ENCODE measurements at regions not wholly inside any gene's neighbourhood (a gene's known extent, or its start where the extent isn't known, plus 50 kb on each side); places are given as distances from the start of the nearest gene placed in this dataset.
A peak's percentile ranks its signal among the peaks of the same experiment; 100 is the strongest.

DNA sequence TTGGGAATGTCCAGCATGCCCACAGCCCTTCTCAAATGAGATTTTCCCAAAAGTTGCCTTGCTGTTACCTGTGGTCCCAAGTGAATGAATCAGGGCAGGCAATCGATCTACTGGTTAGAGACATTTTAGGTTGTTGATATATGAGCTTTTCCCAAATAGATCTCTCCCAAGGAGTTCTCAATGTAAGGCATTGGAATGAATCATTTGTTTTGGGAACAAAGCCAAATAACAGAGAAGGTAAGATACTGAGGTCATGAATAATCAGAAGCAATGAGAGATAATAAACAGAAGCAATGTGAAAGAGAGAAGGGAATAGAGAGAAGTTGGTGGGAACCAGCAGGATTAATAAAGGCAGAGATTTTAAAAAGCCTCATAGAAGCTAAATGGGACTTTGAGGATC, 93.6 kb upstream of the FER start:
- WGBS, 2 donors, result 65 to 75% methylated on average over 1 of the region's 1 CpG
- Histone ChIP-seq H3K36me3 (ENCODE audit: control insufficient read depth in 1 of 2, insufficient read depth in 2 of 2, low read length in 1 of 2) (no peaks in the 10 kb centered on the region), H3K4me1 (ENCODE audit: control insufficient read depth in 1 of 2, insufficient read depth in 2 of 2, low read length in 2 of 2) (no peaks in the 10 kb centered on the region), H3K27me3 (ENCODE audit: control insufficient read depth in 1 of 2, insufficient read depth in 2 of 2, low read length in 1 of 2) (no peaks in the 10 kb centered on the region), H3K27ac (ENCODE audit: low read depth in 1 of 2, low read length in 2 of 2) (no peak overlapping the region), H3K9me3 (ENCODE audit: control insufficient read depth, low read length) (no peaks in the 10 kb centered on the region), H3K4me3 (ENCODE audit: low read length in 2 of 2) (no peak overlapping the region)
- ATAC-seq (ENCODE audit: low FRiP score) (no peak), DNase-seq (no peak)
- intact Hi-C loops (cut with DNase I), result no loop called here

DNA sequence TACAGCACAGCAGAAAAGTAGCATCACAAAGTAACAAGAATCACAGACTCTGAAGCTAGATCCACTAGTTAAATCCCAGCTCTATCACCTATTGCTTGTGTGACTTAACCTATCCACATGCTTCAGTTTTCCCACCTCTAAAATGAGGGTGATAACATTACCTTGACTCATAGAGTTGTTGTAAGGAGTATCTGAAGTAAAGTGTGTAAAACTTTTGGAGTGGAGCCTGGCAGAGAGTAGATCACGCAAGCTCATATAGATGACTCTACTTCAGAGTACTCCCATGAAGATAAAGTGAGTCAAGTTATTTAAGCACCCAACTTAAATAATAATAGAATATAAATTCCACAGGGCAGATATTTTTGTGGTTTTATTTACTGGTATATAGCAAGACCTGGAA, 94.5 kb upstream of the FER start:
- intact Hi-C loops (cut with DNase I), result no loop called here
- H3K4me3 ChIP-seq (ENCODE audit: low read length in 2 of 2), result no peak overlapping the region
- H3K9me3 ChIP-seq (ENCODE audit: control insufficient read depth, low read length), result no peaks in the 10 kb centered on the region
- no peak for ATAC-seq (ENCODE audit: low FRiP score)
- H3K4me1 ChIP-seq (ENCODE audit: control insufficient read depth in 1 of 2, insufficient read depth in 2 of 2, low read length in 2 of 2), result no peaks in the 10 kb centered on the region
- no peak for DNase-seq
- no peaks in the 10 kb centered on the region for H3K36me3 ChIP-seq (ENCODE audit: control insufficient read depth in 1 of 2, insufficient read depth in 2 of 2, low read length in 1 of 2)
- WGBS, 2 donors, result 93 to 100% methylated on average over 1 of the region's 1 CpG
- H3K27ac ChIP-seq (ENCODE audit: low read depth in 1 of 2, low read length in 2 of 2), result no peak overlapping the region
- no peaks in the 10 kb centered on the region for H3K27me3 ChIP-seq (ENCODE audit: control insufficient read depth in 1 of 2, insufficient read depth in 2 of 2, low read length in 1 of 2)

DNA sequence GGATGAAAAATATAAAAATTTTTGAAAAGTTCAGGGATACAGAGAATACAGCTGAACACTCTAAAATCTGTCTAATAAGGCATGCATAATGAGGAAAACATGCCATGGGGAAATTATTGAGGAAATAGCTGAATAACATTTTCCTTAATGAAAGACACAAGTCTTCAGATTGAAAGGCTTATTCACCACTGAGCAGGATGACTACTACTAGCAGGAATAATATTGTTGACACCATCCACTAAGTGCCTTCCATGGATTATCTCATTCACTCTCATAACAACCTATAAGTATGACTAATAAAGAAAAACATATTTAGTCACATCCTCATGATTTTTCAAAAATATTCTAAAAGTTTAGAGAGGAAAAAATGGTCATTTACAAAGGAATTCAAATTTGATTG, 96.7 kb upstream of the FER start:
- Histone ChIP-seq H3K36me3 (ENCODE audit: control insufficient read depth in 1 of 2, insufficient read depth in 2 of 2, low read length in 1 of 2) (no peaks in the 10 kb centered on the region), H3K4me1 (ENCODE audit: control insufficient read depth in 1 of 2, insufficient read depth in 2 of 2, low read length in 2 of 2) (no peaks in the 10 kb centered on the region), H3K27me3 (ENCODE audit: control insufficient read depth in 1 of 2, insufficient read depth in 2 of 2, low read length in 1 of 2) (peaks cover 0 to 2% of the 10 kb centered on the region in 2 donors), H3K9me3 (ENCODE audit: control insufficient read depth, low read length) (peaks cover 6% of the 10 kb centered on the region), H3K27ac (ENCODE audit: low read depth in 1 of 2, low read length in 2 of 2) (no peak overlapping the region), H3K4me3 (ENCODE audit: low read length in 2 of 2) (no peak overlapping the region)
- intact Hi-C loops (cut with DNase I), result no loop called here
- ATAC-seq (ENCODE audit: low FRiP score) (no peak), DNase-seq (no peak)

GRCh38 chr5:108649646-108650045, 98.1 kb upstream of the FER start:
- Histone ChIP-seq H3K27ac (ENCODE audit: low read depth in 1 of 2, low read length in 2 of 2) (no peak overlapping the region), H3K9me3 (ENCODE audit: control insufficient read depth, low read length) (peaks cover 6% of the 10 kb centered on the region), H3K27me3 (ENCODE audit: control insufficient read depth in 1 of 2, insufficient read depth in 2 of 2, low read length in 1 of 2) (peaks cover 0 to 2% of the 10 kb centered on the region in 2 donors), H3K4me3 (ENCODE audit: low read length in 2 of 2) (no peak overlapping the region), H3K4me1 (ENCODE audit: control insufficient read depth in 1 of 2, insufficient read depth in 2 of 2, low read length in 2 of 2) (no peaks in the 10 kb centered on the region), H3K36me3 (ENCODE audit: control insufficient read depth in 1 of 2, insufficient read depth in 2 of 2, low read length in 1 of 2) (no peaks in the 10 kb centered on the region)
- WGBS, 2 donors, result 67 to 75% methylated on average over 1 of the region's 1 CpG
- DNase-seq (no peak), ATAC-seq (ENCODE audit: low FRiP score) (no peak)
- intact Hi-C loops (cut with DNase I), result no loop called here

DNA sequence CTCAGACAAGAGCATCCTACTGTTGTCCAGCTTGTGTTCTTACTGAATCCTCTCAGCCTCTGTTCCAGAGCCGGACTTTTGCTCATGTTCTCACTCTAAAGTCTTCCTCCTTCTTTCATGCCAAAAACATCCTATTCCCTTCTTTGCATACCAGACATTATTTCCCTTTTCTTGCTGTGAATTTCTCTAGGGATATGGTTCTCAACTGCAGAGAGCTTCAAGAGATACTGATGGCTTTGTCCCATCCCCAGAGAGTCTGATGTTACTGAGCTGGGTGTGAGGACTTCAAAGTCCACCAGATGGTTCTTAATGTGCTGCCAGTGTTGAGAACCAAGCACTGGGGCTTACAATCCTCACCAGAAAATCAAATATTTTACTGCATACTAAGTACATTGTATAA, 98.6 kb upstream of the FER start:
- intact Hi-C loops (cut with DNase I), result no loop called here
- DNase-seq, result no peak
- no peak overlapping the region for H3K27ac ChIP-seq (ENCODE audit: low read depth in 1 of 2, low read length in 2 of 2)
- no peak for ATAC-seq (ENCODE audit: low FRiP score)
- 51 to 62% methylated on average over 1 of the region's 1 CpG for WGBS, 2 donors
- H3K9me3 ChIP-seq (ENCODE audit: control insufficient read depth, low read length), result peaks cover 6% of the 10 kb centered on the region
- H3K4me3 ChIP-seq (ENCODE audit: low read length in 2 of 2), result no peak overlapping the region
- H3K27me3 ChIP-seq (ENCODE audit: control insufficient read depth in 1 of 2, insufficient read depth in 2 of 2, low read length in 1 of 2), result peaks cover 0 to 2% of the 10 kb centered on the region in 2 donors
- no peaks in the 10 kb centered on the region for H3K36me3 ChIP-seq (ENCODE audit: control insufficient read depth in 1 of 2, insufficient read depth in 2 of 2, low read length in 1 of 2)
- no peaks in the 10 kb centered on the region for H3K4me1 ChIP-seq (ENCODE audit: control insufficient read depth in 1 of 2, insufficient read depth in 2 of 2, low read length in 2 of 2)

DNA sequence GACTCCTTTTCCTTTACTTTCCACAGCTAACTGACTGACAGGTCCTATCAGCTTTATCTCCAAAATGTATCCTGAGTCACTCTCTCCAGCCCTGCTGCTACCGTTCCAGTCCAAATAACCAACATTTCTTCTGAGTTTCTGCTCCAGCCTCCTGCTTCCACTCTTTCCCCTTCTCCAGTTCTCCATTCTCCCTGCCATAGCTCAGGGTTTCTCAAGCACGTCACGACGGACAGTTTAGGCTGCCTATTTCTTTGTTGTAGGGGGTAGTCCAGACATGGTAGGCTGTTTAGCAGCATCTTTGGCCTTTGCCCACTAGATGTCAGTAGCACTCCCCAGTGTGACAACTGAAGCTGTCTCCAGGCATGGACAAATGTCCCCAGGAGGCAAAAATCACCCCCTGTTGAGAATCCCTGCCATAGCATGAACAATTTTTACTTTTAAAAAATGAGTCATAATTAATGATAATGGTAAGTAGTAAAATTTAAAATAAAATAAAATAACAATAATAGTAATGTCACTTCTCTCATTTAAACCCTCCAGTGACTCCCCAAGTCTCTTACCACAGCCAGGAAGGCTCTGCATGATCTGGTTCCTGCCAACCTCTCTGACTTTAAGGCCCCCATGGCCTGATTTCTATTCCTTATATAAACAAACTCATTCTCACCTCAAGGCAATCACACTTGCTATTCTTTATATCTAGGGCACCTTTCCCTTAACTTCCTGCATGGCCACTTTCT, 105.4 kb upstream of the FER start:
- Histone ChIP-seq H3K4me3 (ENCODE audit: low read length in 2 of 2) (no peak overlapping the region), H3K36me3 (ENCODE audit: control insufficient read depth in 1 of 2, insufficient read depth in 2 of 2, low read length in 1 of 2) (no peaks in the 10 kb centered on the region), H3K4me1 (ENCODE audit: control insufficient read depth in 1 of 2, insufficient read depth in 2 of 2, low read length in 2 of 2) (no peaks in the 10 kb centered on the region), H3K27ac (ENCODE audit: low read depth in 1 of 2, low read length in 2 of 2) (no peak overlapping the region), H3K9me3 (ENCODE audit: control insufficient read depth, low read length) (peaks cover 3% of the 10 kb centered on the region), H3K27me3 (ENCODE audit: control insufficient read depth in 1 of 2, insufficient read depth in 2 of 2, low read length in 1 of 2) (peaks cover 0 to 2% of the 10 kb centered on the region in 2 donors)
- ATAC-seq (ENCODE audit: low FRiP score) (peak; percentile 85), DNase-seq (peak in 1 of 2 donors; percentile 57)
- 2 to 4% methylated on average over 4 of the region's 4 CpGs for WGBS, 2 donors
- intact Hi-C loops (cut with DNase I), result no loop called here

DNA sequence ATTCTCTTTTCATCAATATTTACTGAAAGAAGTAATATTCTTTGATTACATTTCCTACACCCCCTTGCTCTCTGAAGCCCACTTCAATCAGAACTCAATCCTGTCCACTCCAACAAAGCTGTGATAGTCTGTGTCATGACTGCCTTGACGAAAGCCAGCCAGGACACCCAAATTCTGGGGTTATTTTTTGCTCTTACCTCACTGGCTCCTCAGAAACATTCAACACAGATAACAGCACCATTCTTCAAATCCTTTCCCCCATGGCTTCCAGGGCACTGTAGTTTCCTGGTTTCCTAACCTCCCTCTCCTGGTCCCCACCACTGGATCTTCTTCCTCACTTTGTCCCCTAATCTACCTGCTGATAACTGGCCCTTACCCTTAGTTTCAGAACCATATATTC, 106.1 kb upstream of the FER start:
- H3K27ac ChIP-seq (ENCODE audit: low read depth in 1 of 2, low read length in 2 of 2), result no peak overlapping the region
- no peak overlapping the region for H3K4me3 ChIP-seq (ENCODE audit: low read length in 2 of 2)
- H3K9me3 ChIP-seq (ENCODE audit: control insufficient read depth, low read length), result peaks cover 2% of the 10 kb centered on the region
- no peak for ATAC-seq (ENCODE audit: low FRiP score)
- intact Hi-C loops (cut with DNase I), result no loop called here
- WGBS, 2 donors, result 78 to 83% methylated on average over 1 of the region's 1 CpG
- DNase-seq, result no peak
- peaks cover 0 to 2% of the 10 kb centered on the region in 2 donors for H3K27me3 ChIP-seq (ENCODE audit: control insufficient read depth in 1 of 2, insufficient read depth in 2 of 2, low read length in 1 of 2)
- no peaks in the 10 kb centered on the region for H3K36me3 ChIP-seq (ENCODE audit: control insufficient read depth in 1 of 2, insufficient read depth in 2 of 2, low read length in 1 of 2)
- H3K4me1 ChIP-seq (ENCODE audit: control insufficient read depth in 1 of 2, insufficient read depth in 2 of 2, low read length in 2 of 2), result no peaks in the 10 kb centered on the region

GRCh38 chr5:108639366-108639765, 108.3 kb upstream of the FER start:
- Histone ChIP-seq H3K4me1 (ENCODE audit: control insufficient read depth in 1 of 2, insufficient read depth in 2 of 2, low read length in 2 of 2) (no peaks in the 10 kb centered on the region), H3K27ac (ENCODE audit: low read depth in 1 of 2, low read length in 2 of 2) (no peak overlapping the region), H3K27me3 (ENCODE audit: control insufficient read depth in 1 of 2, insufficient read depth in 2 of 2, low read length in 1 of 2) (no peaks in the 10 kb centered on the region), H3K9me3 (ENCODE audit: control insufficient read depth, low read length) (no peaks in the 10 kb centered on the region), H3K4me3 (ENCODE audit: low read length in 2 of 2) (no peak overlapping the region), H3K36me3 (ENCODE audit: control insufficient read depth in 1 of 2, insufficient read depth in 2 of 2, low read length in 1 of 2) (no peaks in the 10 kb centered on the region)
- ATAC-seq (ENCODE audit: low FRiP score), result no peak
- no peak for DNase-seq
- intact Hi-C loops (cut with DNase I), result no loop called here
- 77 to 78% methylated on average over 3 of the region's 3 CpGs for WGBS, 2 donors

DNA sequence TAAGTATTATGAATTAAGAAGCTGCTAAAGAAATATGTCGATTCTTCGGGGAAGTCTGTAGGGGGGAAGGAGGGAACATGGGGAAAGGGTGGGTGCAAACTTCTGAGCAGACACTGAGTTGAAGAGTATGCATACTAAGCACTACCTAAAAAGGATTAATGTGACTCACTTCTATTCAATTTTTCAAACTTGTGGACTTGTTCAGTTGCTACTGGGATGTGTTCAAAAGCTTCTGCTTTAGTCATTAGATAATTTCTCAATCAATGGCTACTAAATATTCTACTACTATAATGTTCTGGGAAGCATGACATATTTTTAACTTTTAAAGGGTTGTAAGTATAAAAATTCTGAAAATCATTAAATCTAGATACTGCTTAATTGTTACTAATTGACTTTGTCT, 109.7 kb upstream of the FER start:
- Histone ChIP-seq H3K36me3 (ENCODE audit: control insufficient read depth in 1 of 2, insufficient read depth in 2 of 2, low read length in 1 of 2) (no peaks in the 10 kb centered on the region), H3K27me3 (ENCODE audit: control insufficient read depth in 1 of 2, insufficient read depth in 2 of 2, low read length in 1 of 2) (no peaks in the 10 kb centered on the region), H3K9me3 (ENCODE audit: control insufficient read depth, low read length) (no peaks in the 10 kb centered on the region), H3K4me1 (ENCODE audit: control insufficient read depth in 1 of 2, insufficient read depth in 2 of 2, low read length in 2 of 2) (peaks cover 1 to 5% of the 10 kb centered on the region in 2 donors), H3K27ac (ENCODE audit: low read depth in 1 of 2, low read length in 2 of 2) (no peak overlapping the region), H3K4me3 (ENCODE audit: low read length in 2 of 2) (no peak overlapping the region)
- WGBS, 2 donors, result 91% methylated on average over 2 of the region's 2 CpGs
- DNase-seq (no peak), ATAC-seq (ENCODE audit: low FRiP score) (no peak)
- intact Hi-C loops (cut with DNase I), result no loop called here
